Hypothalamus (tissue), 51 donors: ENCODE measurements at regions not wholly inside any gene's neighbourhood (a gene's known extent, or its start where the extent isn't known, plus 50 kb on each side); places are given as distances from the start of the nearest gene placed in this dataset.
"Not testable (repeated sequence)": the region's sequence is repeated elsewhere in the genome, so short reads cannot be mapped to it uniquely, and the experiment has no call there.

Source experiments
- DNase-seq, 51 donors: peaks; one replicate each; lab custom pipeline; 2025; lab: John Stamatoyannopoulos, UW

GRCh38 chr10:23927576-23928325 lies 281.2 kb upstream of the KIAA1217 start:
- no peak for DNase-seq

- DNase-seq = not testable (repeated sequence)
Measured at GRCh38 chr10:23934023-23934422, 274.9 kb upstream of the KIAA1217 start.

- DNase-seq = no peak
Measured at GRCh38 chr10:23945845-23946244, 263.1 kb upstream of the KIAA1217 start.

GRCh38 chr10:23951841-23952240 lies 257.1 kb upstream of the KIAA1217 start:
- no peak for DNase-seq

- DNase-seq = no peak
Measured at GRCh38 chr10:23955456-23956225, 253.3 kb upstream of the KIAA1217 start.

GRCh38 chr10:23965123-23965522 lies 243.8 kb upstream of the KIAA1217 start:
- DNase-seq = no peak

- no peak for DNase-seq
Measured at GRCh38 chr10:23965880-23966279, 243.1 kb upstream of the KIAA1217 start.

- DNase-seq = no peak
Measured at GRCh38 chr10:23966504-23967051, 242.4 kb upstream of the KIAA1217 start.

GRCh38 chr10:23968301-23968700 lies 240.6 kb upstream of the KIAA1217 start:
- no peak for DNase-seq

- no peak for DNase-seq
Measured at GRCh38 chr10:23974746-23975272, 234.1 kb upstream of the KIAA1217 start.

GRCh38 chr10:23975431-23975830 lies 233.5 kb upstream of the KIAA1217 start:
- no peak for DNase-seq

GRCh38 chr10:23976275-23976674 lies 232.7 kb upstream of the KIAA1217 start:
- no peak for DNase-seq

GRCh38 chr10:23978317-23978716 lies 230.6 kb upstream of the KIAA1217 start:
- DNase-seq = no peak

GRCh38 chr10:23980094-23980493 lies 228.8 kb upstream of the KIAA1217 start:
- no peak for DNase-seq

GRCh38 chr10:23981520-23982309 lies 227.2 kb upstream of the KIAA1217 start:
- no peak for DNase-seq

- not testable (repeated sequence) for DNase-seq
Measured at GRCh38 chr10:23984405-23984804, 224.5 kb upstream of the KIAA1217 start.

GRCh38 chr10:23988006-23988405 lies 220.9 kb upstream of the KIAA1217 start:
- DNase-seq = no peak

- DNase-seq = peak in 33 of 51 donors; percentile 0 to 57 (median 13)
Measured at GRCh38 chr10:23994459-23995046, 214.4 kb upstream of the KIAA1217 start.

GRCh38 chr10:23999445-23999844 lies 209.5 kb upstream of the KIAA1217 start:
- DNase-seq = no peak

GRCh38 chr10:24000271-24000813 lies 208.6 kb upstream of the KIAA1217 start:
- DNase-seq = no peak
